BE2C (cell line): ENCODE measurements at regions not wholly inside any gene's neighbourhood (a gene's known extent, or its start where the extent isn't known, plus 50 kb on each side); places are given as distances from the start of the nearest gene placed in this dataset.

ENCODE experiments used
- DNase-seq: peaks from one replicate; pipeline ENCODE4 v3.0.0-alpha.2; 2020
- H3K27me3 ChIP-seq: fragments of 250-450 bp; sonication (Bioruptor Pico); 2 replicates; pipeline ENCODE4 v1.5.1; 2020; ENCODE audit warnings: mild to moderate bottlenecking
- H3K36me3 ChIP-seq: fragments of 250-450 bp; sonication (Bioruptor Pico); 2 replicates; pipeline ENCODE4 v1.5.1; 2020; ENCODE audit warnings: mild to moderate bottlenecking
- H3K4me1 ChIP-seq: fragments of 250-450 bp; sonication (Bioruptor Pico); 2 replicates; pipeline ENCODE4 v1.5.1; 2020
- H3K4me3 ChIP-seq: 2 replicates; pipeline ENCODE4 v1.5.1; 2011; ENCODE audit warnings: low read depth, low read length
- H3K9me3 ChIP-seq: fragments of 250-450 bp; sonication (Bioruptor Pico); 2 replicates; pipeline ENCODE4 v1.5.1; 2020
- CTCF ChIP-seq: IDR thresholded peaks from 2 replicates; pipeline ENCODE4 v1.5.1; 2012; ENCODE audit warnings: mild to moderate bottlenecking, low read depth, low read length

DNA sequence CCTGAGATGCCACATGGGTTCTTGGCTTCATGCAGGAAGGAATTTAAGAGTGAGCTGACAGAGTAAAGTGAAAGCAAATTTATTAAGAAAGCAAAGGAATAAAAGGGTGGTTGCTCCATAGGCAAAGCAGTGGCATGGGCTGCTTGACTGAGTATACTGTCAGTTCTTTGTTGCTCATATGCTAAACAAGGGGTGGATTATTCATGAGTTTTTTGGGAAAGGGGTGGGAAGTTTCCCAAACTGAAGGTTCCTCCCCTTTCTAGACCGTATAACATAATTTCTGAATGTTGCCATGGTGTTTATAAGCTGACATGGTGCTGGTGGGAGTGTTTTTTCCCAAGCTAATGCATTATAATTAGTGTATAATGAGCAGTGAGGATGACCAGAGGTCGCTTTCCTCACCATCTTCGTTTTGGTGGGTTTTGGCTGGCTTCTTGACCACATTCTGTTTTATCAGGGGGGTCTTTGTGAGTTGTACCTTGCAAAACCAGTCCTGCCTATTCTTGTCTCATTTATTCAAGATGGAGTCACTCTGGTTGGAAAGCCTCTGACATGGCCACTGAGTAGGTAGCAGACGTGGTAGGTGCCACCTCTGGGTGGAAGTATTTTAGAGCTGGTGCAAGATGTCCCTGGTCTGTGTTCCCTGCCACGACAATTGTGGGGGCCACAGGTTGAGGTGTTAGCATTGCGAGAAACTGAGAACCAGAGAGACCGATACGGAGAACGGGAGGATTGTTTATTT, 107.5 kb upstream of the SDK1 start:
- no peak for TF ChIP-seq CTCF
- Histone ChIP-seq H3K4me3 (no peak overlapping the region), H3K9me3 (no peaks in the 10 kb centered on the region)

DNA sequence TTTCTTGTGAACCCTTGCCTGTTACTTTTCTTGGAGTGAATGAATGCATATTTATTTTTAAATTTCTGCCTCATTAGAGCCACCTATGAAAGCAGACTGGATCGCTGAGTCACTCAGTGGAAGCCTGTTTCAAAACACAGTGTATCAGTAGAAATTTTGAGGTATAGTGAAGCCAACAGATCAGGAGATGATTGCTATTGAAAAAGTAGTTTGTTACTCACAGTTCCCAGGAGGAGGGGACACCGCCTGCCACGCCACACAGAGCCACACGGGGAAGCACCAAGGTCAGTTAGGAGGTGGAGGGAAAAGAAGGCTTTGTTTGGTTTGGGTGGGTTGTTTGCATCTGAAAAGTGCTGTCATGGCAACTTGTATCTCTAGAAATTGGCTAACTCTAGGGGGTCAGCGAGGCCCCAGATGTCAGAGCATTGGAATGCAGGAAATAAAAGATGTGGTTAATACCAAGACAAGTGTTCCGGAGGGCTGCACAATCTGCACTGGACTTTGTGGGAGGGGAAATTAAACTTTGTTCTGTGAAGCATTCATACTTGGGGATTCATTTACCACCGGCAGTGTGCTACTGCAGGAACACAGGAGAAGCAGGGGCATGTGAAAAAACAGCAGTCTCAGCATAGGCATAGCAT, 106.4 kb upstream of the SDK1 start:
- H3K4me3 ChIP-seq: no peak overlapping the region
- DNase-seq: no peak
- no peaks in the 10 kb centered on the region for H3K4me1 ChIP-seq

More for the DNA sequence above, 107.5 kb upstream of the SDK1 start:
- no peak for DNase-seq
- Histone ChIP-seq H3K27me3 (no peaks in the 10 kb centered on the region), H3K4me1 (no peaks in the 10 kb centered on the region), H3K36me3 (no peaks in the 10 kb centered on the region)

DNA sequence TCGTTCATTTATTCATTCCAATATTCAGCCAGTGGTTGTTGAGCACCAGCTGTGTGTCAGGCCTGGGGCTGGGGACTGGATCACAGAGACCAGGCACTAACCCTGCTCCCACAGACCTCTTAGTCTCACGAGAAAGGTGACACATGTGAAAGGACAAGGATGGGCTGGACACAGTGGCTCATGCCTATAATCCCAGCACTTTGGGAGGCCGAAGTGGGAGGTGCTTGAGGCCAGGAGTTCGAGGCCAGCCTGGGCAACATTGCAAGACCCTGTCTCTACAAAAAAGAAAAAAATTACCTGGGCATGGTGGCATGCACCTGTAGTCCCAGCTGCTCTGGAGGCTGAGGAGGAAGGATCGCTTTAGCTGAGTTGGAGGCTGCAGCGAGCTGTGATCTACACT, 105.9 kb upstream of the SDK1 start:
- H3K4me3 ChIP-seq: no peak overlapping the region
- no peaks in the 10 kb centered on the region for H3K36me3 ChIP-seq
- no peak for DNase-seq
- H3K4me1 ChIP-seq: no peaks in the 10 kb centered on the region
- no peaks in the 10 kb centered on the region for H3K27me3 ChIP-seq
- H3K9me3 ChIP-seq: no peaks in the 10 kb centered on the region
- no peak for TF ChIP-seq CTCF

More for the DNA sequence above, 106.4 kb upstream of the SDK1 start:
- Histone ChIP-seq H3K36me3 (no peaks in the 10 kb centered on the region), H3K27me3 (no peaks in the 10 kb centered on the region), H3K9me3 (no peaks in the 10 kb centered on the region)
- TF ChIP-seq CTCF: no peak

DNA sequence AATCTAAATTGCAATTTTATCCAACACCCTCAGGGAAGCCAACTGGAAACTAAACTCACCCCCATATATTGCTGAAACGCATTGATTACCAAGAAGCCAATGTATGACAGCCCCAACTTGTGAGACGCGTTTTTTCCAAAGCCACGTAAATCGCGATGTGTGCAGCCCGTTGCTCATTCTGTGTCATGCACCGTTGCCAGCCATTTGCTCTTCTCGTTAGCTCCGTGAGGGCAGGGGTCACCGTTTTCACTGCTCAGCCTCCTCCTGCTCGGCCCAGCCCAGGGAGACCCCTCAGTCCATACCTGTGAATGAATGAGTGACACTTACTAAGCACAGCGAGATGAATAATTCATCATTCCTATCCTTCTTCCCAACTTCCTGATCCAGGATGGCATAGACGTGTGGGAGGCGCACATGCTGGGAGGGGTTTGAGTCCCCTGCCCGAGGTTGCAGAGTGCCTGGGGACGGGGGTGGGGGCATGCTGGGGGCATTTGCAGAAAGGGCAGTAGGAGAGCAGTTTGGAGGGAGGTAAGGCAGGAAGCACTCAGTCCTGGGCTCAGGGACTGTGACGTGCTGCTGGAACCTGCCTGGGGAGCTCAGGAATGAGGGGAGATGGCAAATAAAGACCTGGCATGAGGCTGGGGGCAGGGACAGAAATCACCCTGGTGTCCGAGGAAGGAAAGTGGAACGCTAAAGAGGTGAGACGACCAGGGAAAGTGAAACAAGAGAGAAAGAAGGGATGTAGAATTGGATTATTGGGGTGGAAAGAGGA, 104.2 kb upstream of the SDK1 start:
- no peak overlapping the region for H3K4me3 ChIP-seq
- no peaks in the 10 kb centered on the region for H3K36me3 ChIP-seq
- TF ChIP-seq CTCF: no peak
- no peaks in the 10 kb centered on the region for H3K9me3 ChIP-seq
- H3K27me3 ChIP-seq: no peaks in the 10 kb centered on the region
- no peaks in the 10 kb centered on the region for H3K4me1 ChIP-seq
- DNase-seq: no peak

GRCh38 chr7:3197567-3198213, 103.4 kb upstream of the SDK1 start:
- no peak for TF ChIP-seq CTCF
- H3K4me3 ChIP-seq: no peak overlapping the region
- no peak for DNase-seq
- no peaks in the 10 kb centered on the region for H3K36me3 ChIP-seq
- no peaks in the 10 kb centered on the region for H3K27me3 ChIP-seq
- H3K9me3 ChIP-seq: no peaks in the 10 kb centered on the region
- no peaks in the 10 kb centered on the region for H3K4me1 ChIP-seq
